ENCODE measurements at regions not wholly inside any gene's neighbourhood (a gene's known extent, or its start where the extent isn't known, plus 50 kb on each side); places are given as distances from the start of the nearest gene placed in this dataset.

GRCh38 chr12:82009524-82009923 lies 250.4 kb upstream of the PPFIA2 start:
- TF ChIP-seq EP300 (IDR thresholded peaks at IDR 0.05) (no peak), POLR2A (IDR thresholded peaks at IDR 0.05) (no peak), CTCF (IDR thresholded peaks at IDR 0.05) (no peak), POLR2AphosphoS5 (IDR thresholded peaks at IDR 0.05) (no peak)
- no peak for ATAC-seq (ENCODE audit: low FRiP score in 2 of 2)
- 48 to 64% methylated on average over 2 of the region's 2 CpGs for WGBS, 2 donors

GRCh38 chr12:82008251-82008650 lies 249.1 kb upstream of the PPFIA2 start:
- Histone ChIP-seq H3K36me3 (no peaks in the 10 kb centered on the region), H3K27me3 (no peaks in the 10 kb centered on the region), H3K9me3 (no peaks in the 10 kb centered on the region), H3K27ac (no peak overlapping the region), H3K4me1 (no peaks in the 10 kb centered on the region), H3K4me3 (no peak overlapping the region)
- DNase-seq: no peak
- 94 to 100% methylated on average over 1 of the region's 1 CpG for WGBS, 2 donors
- no peak for ATAC-seq (ENCODE audit: low FRiP score in 2 of 2)
- TF ChIP-seq EP300 (IDR thresholded peaks at IDR 0.05): no peak
- TF ChIP-seq POLR2AphosphoS5 (IDR thresholded peaks at IDR 0.05): no peak
- TF ChIP-seq POLR2A (IDR thresholded peaks at IDR 0.05): no peak
- no peak for TF ChIP-seq CTCF (IDR thresholded peaks at IDR 0.05)

More at GRCh38 chr12:82009524-82009923, 250.4 kb upstream of the PPFIA2 start:
- no peak overlapping the region for H3K27ac ChIP-seq
- H3K27me3 ChIP-seq: no peaks in the 10 kb centered on the region
- no peak overlapping the region for H3K4me3 ChIP-seq
- no peak for DNase-seq
- no peaks in the 10 kb centered on the region for H3K4me1 ChIP-seq
- H3K9me3 ChIP-seq: no peaks in the 10 kb centered on the region
- no peaks in the 10 kb centered on the region for H3K36me3 ChIP-seq

GRCh38 chr12:81998761-81999378 lies 239.7 kb upstream of the PPFIA2 start:
- DNase-seq (no peak), ATAC-seq (ENCODE audit: low FRiP score in 2 of 2) (no peak)
- WGBS, 2 donors: 67 to 69% methylated on average over 2 of the region's 2 CpGs
- H3K27me3 ChIP-seq: no peaks in the 10 kb centered on the region
- no peak for TF ChIP-seq CTCF (IDR thresholded peaks at IDR 0.05)
- TF ChIP-seq POLR2A (IDR thresholded peaks at IDR 0.05): no peak
- TF ChIP-seq EP300 (IDR thresholded peaks at IDR 0.05): no peak
- no peak for TF ChIP-seq POLR2AphosphoS5 (IDR thresholded peaks at IDR 0.05)
- no peaks in the 10 kb centered on the region for H3K4me1 ChIP-seq
- no peaks in the 10 kb centered on the region for H3K9me3 ChIP-seq
- H3K4me3 ChIP-seq: no peak overlapping the region
- H3K36me3 ChIP-seq: no peaks in the 10 kb centered on the region
- no peak overlapping the region for H3K27ac ChIP-seq

- DNase-seq (peak in 1 of 2 donors; percentile 32), ATAC-seq (ENCODE audit: low FRiP score in 2 of 2) (no peak)
- 35 to 46% methylated on average over 2 of the region's 2 CpGs for WGBS, 2 donors
Measured at GRCh38 chr12:81992461-81992860, 233.3 kb upstream of the PPFIA2 start.

More at GRCh38 chr12:81992461-81992860, 233.3 kb upstream of the PPFIA2 start:
- no peaks in the 10 kb centered on the region for H3K36me3 ChIP-seq
- no peak overlapping the region for H3K4me3 ChIP-seq
- H3K27me3 ChIP-seq: no peaks in the 10 kb centered on the region
- H3K4me1 ChIP-seq: no peaks in the 10 kb centered on the region
- TF ChIP-seq POLR2AphosphoS5 (IDR thresholded peaks at IDR 0.05) (no peak), CTCF (IDR thresholded peaks at IDR 0.05) (peak in 1 of 6 experiments; percentile 15)
- no peaks in the 10 kb centered on the region for H3K9me3 ChIP-seq
- H3K27ac ChIP-seq: no peak overlapping the region

All from upper lobe of left lung (tissue), 6 donors.